ENCODE measurements at regions not wholly inside any gene's neighbourhood (a gene's known extent, or its start where the extent isn't known, plus 50 kb on each side); places are given as distances from the start of the nearest gene placed in this dataset.

- Histone ChIP-seq H3K4me3 (ENCODE audit: low read depth, low read length) (no peak overlapping the region), H3K9me3 (ENCODE audit: control insufficient read depth, insufficient read depth, low read depth, low read length) (no peaks in the 10 kb centered on the region), H3K27ac (ENCODE audit: extremely low read depth, low read depth, low read length) (no peak overlapping the region), H3K4me1 (ENCODE audit: control insufficient read depth, insufficient read depth, low read length) (peaks cover 9% of the 10 kb centered on the region), H3K36me3 (ENCODE audit: control insufficient read depth in 2 of 2, insufficient read depth in 1 of 2, low read length in 2 of 2) (no peaks in the 10 kb centered on the region)
- ChIA-PET CTCF (no interaction called here), POLR2A (no interaction called here)
- no peak for TF ChIP-seq SCRT2 (tag by site-specific recombination; IDR thresholded peaks at IDR 0.05)
- TF ChIP-seq PRDM4 (tag by site-specific recombination; IDR thresholded peaks at IDR 0.05): no peak
- no peak for TF ChIP-seq ZNF146 (tag by site-specific recombination; IDR thresholded peaks at IDR 0.05)
- TF ChIP-seq IKZF3 (tag by site-specific recombination; IDR thresholded peaks at IDR 0.05): no peak
- TF ChIP-seq ZNF426 (tag by site-specific recombination; IDR thresholded peaks at IDR 0.05): no peak
- no peak for TF ChIP-seq SP3 (tag by site-specific recombination; IDR thresholded peaks at IDR 0.05)
- no peak for TF ChIP-seq ZNF707 (tag by site-specific recombination; IDR thresholded peaks at IDR 0.05)
- TF ChIP-seq ZNF610 (tag by site-specific recombination; IDR thresholded peaks at IDR 0.05; ENCODE audit: borderline replicate concordance): no peak
- TF ChIP-seq YY1 (tag by site-specific recombination; IDR thresholded peaks at IDR 0.05): no peak
- TF ChIP-seq ZNF239 (tag by site-specific recombination; IDR thresholded peaks at IDR 0.05): no peak
- no peak for TF ChIP-seq PRDM1 (tag by site-specific recombination; IDR thresholded peaks at IDR 0.05)
- no peak for TF ChIP-seq HOXA7 (CRISPR knock-in tag; IDR thresholded peaks at IDR 0.05; ENCODE audit: borderline replicate concordance)
- TF ChIP-seq ZNF114 (tag by site-specific recombination; IDR thresholded peaks at IDR 0.05): no peak
- TF ChIP-seq ZNF596 (tag by site-specific recombination; IDR thresholded peaks at IDR 0.05): no peak
- no peak for TF ChIP-seq ZNF623 (tag by site-specific recombination; IDR thresholded peaks at IDR 0.05)
- no peak for TF ChIP-seq ZBTB26 (tag by site-specific recombination; optimal IDR thresholded peaks at IDR 0.05)
- peak; percentile 68 for TF ChIP-seq INSM2 (tag by site-specific recombination; IDR thresholded peaks at IDR 0.05)
- no peak for TF ChIP-seq SCRT1 (tag by site-specific recombination; IDR thresholded peaks at IDR 0.05; ENCODE audit: borderline replicate concordance)
- no peak for TF ChIP-seq ZBTB7A (tag by site-specific recombination; IDR thresholded peaks at IDR 0.05; ENCODE audit: low read depth)
- no peak for TF ChIP-seq ZNF560 (tag by site-specific recombination; IDR thresholded peaks at IDR 0.05; ENCODE audit: borderline replicate concordance)
- TF ChIP-seq ZSCAN23 (tag by site-specific recombination; IDR thresholded peaks at IDR 0.05): no peak
- TF ChIP-seq ZIC2 (tag by site-specific recombination; IDR thresholded peaks at IDR 0.05): peak; percentile 38
- no peak for TF ChIP-seq ZBTB1 (tag by site-specific recombination; IDR thresholded peaks at IDR 0.05)
- TF ChIP-seq ZNF19 (tag by site-specific recombination; IDR thresholded peaks at IDR 0.05; ENCODE audit: low read depth): no peak
- no peak for TF ChIP-seq ZNF768 (tag by site-specific recombination; IDR thresholded peaks at IDR 0.05)
- no peak for TF ChIP-seq ZNF404 (tag by site-specific recombination; IDR thresholded peaks at IDR 0.05)
- no peak for TF ChIP-seq ZFP37 (tag by site-specific recombination; IDR thresholded peaks at IDR 0.05)
- no peak for TF ChIP-seq ZNF202 (tag by site-specific recombination; IDR thresholded peaks at IDR 0.05; ENCODE audit: borderline replicate concordance)
- no peak for TF ChIP-seq ZNF223 (tag by site-specific recombination; IDR thresholded peaks at IDR 0.05)
- peak; percentile 25; the same call in 1 of the 2 replicates for TF ChIP-seq ZNF600 (tag by site-specific recombination; IDR thresholded peaks at IDR 0.05)
- TF ChIP-seq CTCF (tag by site-specific recombination; IDR thresholded peaks at IDR 0.05): no peak
- no peak for TF ChIP-seq GLI4 (tag by site-specific recombination; IDR thresholded peaks at IDR 0.05)
- TF ChIP-seq ZNF394 (tag by site-specific recombination; IDR thresholded peaks at IDR 0.05; ENCODE audit: borderline replicate concordance): no peak
- no peak for TF ChIP-seq ZNF530 (tag by site-specific recombination; IDR thresholded peaks at IDR 0.05; ENCODE audit: low read depth)
- TF ChIP-seq SP7 (tag by site-specific recombination; IDR thresholded peaks at IDR 0.05): peak; percentile 33; the same call in 1 of the 2 replicates
- no peak for TF ChIP-seq OVOL3 (tag by site-specific recombination; IDR thresholded peaks at IDR 0.05)
Measured at GRCh38 chr2:15050483-15050882, 418.0 kb downstream of the LRATD1 start.

All from HEK293 (cell line).